Uterus (tissue), 3 donors: ENCODE measurements at regions not wholly inside any gene's neighbourhood (a gene's known extent, or its start where the extent isn't known, plus 50 kb on each side); places are given as distances from the start of the nearest gene placed in this dataset.

Experiments used
- DNase-seq, 2 donors: peaks; one replicate each; pipeline ENCODE4 v3.0.0-alpha.2; 2019 to 2020
- H3K27ac ChIP-seq, 2 donors: fragments of 200-600 bp; sonication (generic); 1 replicate in 1 of 2; 2 replicates in 1 of 2; pipeline ENCODE4 v1.5.1; 2016 to 2018
- H3K27me3 ChIP-seq, 2 donors: fragments of 200-600 bp; sonication (generic); one replicate each; pipeline ENCODE4 v1.5.1; 2018 to 2019; ENCODE audit warnings: control low read depth in 1 of 2
- H3K36me3 ChIP-seq, 2 donors: fragments of 200-600 bp; sonication (generic); one replicate each; pipeline ENCODE4 v1.5.1; 2019; ENCODE audit warnings: control low read depth in 1 of 2
- H3K4me1 ChIP-seq, 2 donors: fragments of 200-600 bp; sonication (generic); one replicate each; pipeline ENCODE4 v1.5.1; 2018 to 2019; ENCODE audit warnings: control low read depth in 1 of 2
- H3K4me3 ChIP-seq, 2 donors: fragments of 200-600 bp; sonication (generic); 1 replicate in 1 of 2; 2 replicates in 1 of 2; pipeline ENCODE4 v1.5.1; 2018 to 2019; ENCODE audit warnings: mild to moderate bottlenecking in 1 of 2
- H3K9me3 ChIP-seq, 2 donors: fragments of 200-600 bp; sonication (generic); one replicate each; pipeline ENCODE4 v1.5.1; 2019; ENCODE audit warnings: control low read depth in 1 of 2
- POLR2A ChIP-seq, 2 donors: fragments of 450-650 bp; IDR thresholded peaks; one replicate each; pipeline ENCODE4 v1.6.1; 2016; ENCODE audit warnings: antibody characterized with exemption in 2 of 2, mild to moderate bottlenecking in 1 of 2, moderate library complexity in 1 of 2
- intact Hi-C: fragments of 100-400 bp; cut with DNase I; formaldehyde crosslinking; loops from one replicate; pipeline ENCODE4 v1.15.1; 2023; ENCODE audit warnings: low total_unique reads
- TF ChIP-seq, protein P1 (sequence below), 4 experiments: fragments of 200-600 bp in 2 of 4; fragments of 450-650 bp in 2 of 4; sonication (generic) in 2 of 4; IDR thresholded peaks; one replicate each; pipeline ENCODE4 v1.5.1; 2016 to 2019; ENCODE audit warnings: antibody characterized with exemption in 4 of 4, mild to moderate bottlenecking in 2 of 4, moderate library complexity in 1 of 4
- donor health status: DM: yes; HTN: yes; CAD: no.

DNA sequence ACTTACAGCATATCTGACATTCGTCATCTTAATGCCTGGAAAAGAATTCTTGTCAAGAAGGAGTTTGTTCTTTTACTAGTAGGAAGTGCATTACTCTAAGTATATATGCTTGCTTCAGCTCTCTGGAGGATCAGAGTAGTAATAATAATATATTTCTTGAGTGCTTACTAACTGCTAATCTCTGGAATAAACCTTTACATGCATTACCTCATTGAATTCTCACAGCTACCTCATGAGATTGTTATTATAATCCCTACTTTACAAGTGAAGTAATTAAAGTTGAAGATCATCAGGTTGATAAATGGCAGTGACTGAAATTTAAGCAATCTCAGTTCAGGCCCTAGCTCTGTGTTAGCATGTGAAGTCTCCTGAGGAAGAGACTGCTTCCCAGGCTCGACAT is 115.0 kb upstream of the PDE5A start:
- H3K9me3 ChIP-seq = no peaks in the 10 kb centered on the region
- no peaks in the 10 kb centered on the region for H3K36me3 ChIP-seq
- intact Hi-C loops = no loop called here
- no peak overlapping the region for H3K4me3 ChIP-seq
- H3K27me3 ChIP-seq = no peaks in the 10 kb centered on the region
- no peak for DNase-seq
- H3K27ac ChIP-seq = no peak overlapping the region
- H3K4me1 ChIP-seq = no peaks in the 10 kb centered on the region
- no peak for TF ChIP-seq POLR2A (IDR thresholded peaks at IDR 0.05)
- TF ChIP-seq, protein P1, sequence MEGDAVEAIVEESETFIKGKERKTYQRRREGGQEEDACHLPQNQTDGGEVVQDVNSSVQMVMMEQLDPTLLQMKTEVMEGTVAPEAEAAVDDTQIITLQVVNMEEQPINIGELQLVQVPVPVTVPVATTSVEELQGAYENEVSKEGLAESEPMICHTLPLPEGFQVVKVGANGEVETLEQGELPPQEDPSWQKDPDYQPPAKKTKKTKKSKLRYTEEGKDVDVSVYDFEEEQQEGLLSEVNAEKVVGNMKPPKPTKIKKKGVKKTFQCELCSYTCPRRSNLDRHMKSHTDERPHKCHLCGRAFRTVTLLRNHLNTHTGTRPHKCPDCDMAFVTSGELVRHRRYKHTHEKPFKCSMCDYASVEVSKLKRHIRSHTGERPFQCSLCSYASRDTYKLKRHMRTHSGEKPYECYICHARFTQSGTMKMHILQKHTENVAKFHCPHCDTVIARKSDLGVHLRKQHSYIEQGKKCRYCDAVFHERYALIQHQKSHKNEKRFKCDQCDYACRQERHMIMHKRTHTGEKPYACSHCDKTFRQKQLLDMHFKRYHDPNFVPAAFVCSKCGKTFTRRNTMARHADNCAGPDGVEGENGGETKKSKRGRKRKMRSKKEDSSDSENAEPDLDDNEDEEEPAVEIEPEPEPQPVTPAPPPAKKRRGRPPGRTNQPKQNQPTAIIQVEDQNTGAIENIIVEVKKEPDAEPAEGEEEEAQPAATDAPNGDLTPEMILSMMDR (IDR thresholded peaks at IDR 0.05) = no peak

DNA sequence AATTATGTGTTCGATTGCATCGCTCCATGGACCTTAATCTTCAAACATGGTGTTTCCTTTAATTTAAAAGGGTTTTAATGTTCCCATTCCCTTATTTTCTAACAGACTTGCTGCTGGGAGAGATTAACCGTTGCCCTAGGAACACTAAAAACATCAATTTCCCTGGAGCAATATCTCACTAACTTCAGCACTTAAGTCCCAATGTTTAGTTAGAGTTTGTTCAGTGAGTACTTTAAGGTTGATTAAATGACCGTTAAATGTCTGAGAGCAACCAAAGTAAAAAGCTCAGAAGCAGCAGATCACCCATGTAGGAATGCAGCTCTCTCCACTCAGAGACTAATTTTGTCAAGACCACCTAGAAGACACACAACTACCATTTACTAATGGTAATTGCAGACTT is 111.2 kb upstream of the PDE5A start:
- no peaks in the 10 kb centered on the region for H3K4me1 ChIP-seq
- no peaks in the 10 kb centered on the region for H3K9me3 ChIP-seq
- intact Hi-C loops = no loop called here
- H3K4me3 ChIP-seq = no peak overlapping the region
- TF ChIP-seq, protein P1 (IDR thresholded peaks at IDR 0.05) = no peak
- no peak for TF ChIP-seq POLR2A (IDR thresholded peaks at IDR 0.05)
- H3K27ac ChIP-seq = no peak overlapping the region
- no peaks in the 10 kb centered on the region for H3K36me3 ChIP-seq
- H3K27me3 ChIP-seq = no peaks in the 10 kb centered on the region
- no peak for DNase-seq

DNA sequence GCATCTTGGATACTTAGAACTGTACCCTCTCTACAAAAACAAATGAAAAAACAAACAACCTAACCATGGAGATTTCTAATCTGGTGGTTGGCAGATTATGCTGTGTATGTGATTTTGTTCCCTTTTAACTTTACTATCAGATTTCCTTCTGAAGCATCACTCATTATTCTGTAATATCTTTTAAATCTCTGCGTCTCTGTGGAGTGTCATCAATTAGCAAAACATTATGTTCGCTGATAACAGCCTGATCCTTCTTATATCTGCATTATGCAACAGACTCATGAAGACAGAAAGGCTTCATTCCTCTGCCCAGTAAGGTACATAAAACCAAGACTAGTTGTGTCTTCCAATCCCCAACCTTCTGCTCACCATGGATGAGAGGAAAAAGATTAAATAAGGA is 110.3 kb upstream of the PDE5A start:
- no peaks in the 10 kb centered on the region for H3K4me1 ChIP-seq
- intact Hi-C loops = no loop called here
- no peak for DNase-seq
- H3K36me3 ChIP-seq = no peaks in the 10 kb centered on the region
- no peaks in the 10 kb centered on the region for H3K27me3 ChIP-seq
- no peaks in the 10 kb centered on the region for H3K9me3 ChIP-seq
- TF ChIP-seq POLR2A (IDR thresholded peaks at IDR 0.05) = no peak
- TF ChIP-seq, protein P1 (IDR thresholded peaks at IDR 0.05) = no peak
- no peak overlapping the region for H3K4me3 ChIP-seq
- no peak overlapping the region for H3K27ac ChIP-seq

DNA sequence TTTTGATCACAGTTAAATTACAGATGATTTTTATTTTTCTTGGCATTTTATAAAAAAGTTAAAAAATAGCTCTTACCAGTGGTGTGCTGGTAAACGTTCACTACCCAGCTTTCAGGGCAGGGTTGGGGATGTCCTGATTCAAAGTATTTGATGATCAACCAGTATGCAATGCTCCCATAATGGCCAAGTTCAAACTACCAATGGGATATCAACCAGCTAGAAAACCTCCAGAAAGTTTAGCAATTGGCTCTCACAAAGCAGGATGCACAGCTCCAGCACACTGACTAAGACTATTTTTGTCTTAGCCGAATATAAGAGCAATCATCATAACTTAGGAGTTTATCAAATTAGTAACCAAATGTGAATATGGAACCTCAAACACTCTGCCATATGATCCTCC is 108.0 kb upstream of the PDE5A start:
- H3K27ac ChIP-seq = no peak overlapping the region
- no peaks in the 10 kb centered on the region for H3K27me3 ChIP-seq
- no peaks in the 10 kb centered on the region for H3K9me3 ChIP-seq
- H3K4me3 ChIP-seq = no peak overlapping the region
- H3K4me1 ChIP-seq = no peaks in the 10 kb centered on the region
- intact Hi-C loops = no loop called here
- no peak for DNase-seq
- H3K36me3 ChIP-seq = no peaks in the 10 kb centered on the region
- TF ChIP-seq, protein P1 (IDR thresholded peaks at IDR 0.05) = no peak
- TF ChIP-seq POLR2A (IDR thresholded peaks at IDR 0.05) = no peak

GRCh38 chr4:119735165-119735651 is 106.6 kb upstream of the PDE5A start:
- H3K27me3 ChIP-seq = no peaks in the 10 kb centered on the region
- H3K27ac ChIP-seq = peak overlapping the region in 1 of 2 donors; percentile 46
- H3K9me3 ChIP-seq = no peaks in the 10 kb centered on the region
- H3K4me3 ChIP-seq = no peak overlapping the region
- intact Hi-C loops = no loop called here
- no peak for DNase-seq
- no peaks in the 10 kb centered on the region for H3K4me1 ChIP-seq
- H3K36me3 ChIP-seq = no peaks in the 10 kb centered on the region
- TF ChIP-seq, protein P1 (IDR thresholded peaks at IDR 0.05) = no peak
- TF ChIP-seq POLR2A (IDR thresholded peaks at IDR 0.05) = no peak
